ENCODE measurements at regions not wholly inside any gene's neighbourhood (a gene's known extent, or its start where the extent isn't known, plus 50 kb on each side); places are given as distances from the start of the nearest gene placed in this dataset.

DNA sequence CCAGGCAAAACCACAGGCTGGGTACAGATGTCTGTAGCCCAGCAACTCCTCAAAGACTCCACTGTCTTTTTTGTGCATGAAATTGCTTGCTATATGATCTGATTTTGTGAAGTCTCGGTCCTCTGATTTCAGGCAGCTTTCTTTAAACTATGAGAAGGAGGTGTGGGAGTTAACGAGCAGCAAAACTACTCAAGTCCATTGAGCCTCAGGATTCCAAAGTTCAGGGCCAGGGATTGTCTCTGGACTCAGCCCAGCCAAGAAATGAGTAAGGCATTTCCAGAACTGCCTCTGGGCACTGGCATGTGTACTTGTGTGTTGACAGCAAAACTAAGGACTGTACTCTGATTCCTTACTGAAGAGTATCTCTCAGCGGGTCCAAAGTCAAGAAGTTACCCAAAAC is 53.4 kb upstream of the GLIS3 start:
- TF ChIP-seq, protein P1, sequence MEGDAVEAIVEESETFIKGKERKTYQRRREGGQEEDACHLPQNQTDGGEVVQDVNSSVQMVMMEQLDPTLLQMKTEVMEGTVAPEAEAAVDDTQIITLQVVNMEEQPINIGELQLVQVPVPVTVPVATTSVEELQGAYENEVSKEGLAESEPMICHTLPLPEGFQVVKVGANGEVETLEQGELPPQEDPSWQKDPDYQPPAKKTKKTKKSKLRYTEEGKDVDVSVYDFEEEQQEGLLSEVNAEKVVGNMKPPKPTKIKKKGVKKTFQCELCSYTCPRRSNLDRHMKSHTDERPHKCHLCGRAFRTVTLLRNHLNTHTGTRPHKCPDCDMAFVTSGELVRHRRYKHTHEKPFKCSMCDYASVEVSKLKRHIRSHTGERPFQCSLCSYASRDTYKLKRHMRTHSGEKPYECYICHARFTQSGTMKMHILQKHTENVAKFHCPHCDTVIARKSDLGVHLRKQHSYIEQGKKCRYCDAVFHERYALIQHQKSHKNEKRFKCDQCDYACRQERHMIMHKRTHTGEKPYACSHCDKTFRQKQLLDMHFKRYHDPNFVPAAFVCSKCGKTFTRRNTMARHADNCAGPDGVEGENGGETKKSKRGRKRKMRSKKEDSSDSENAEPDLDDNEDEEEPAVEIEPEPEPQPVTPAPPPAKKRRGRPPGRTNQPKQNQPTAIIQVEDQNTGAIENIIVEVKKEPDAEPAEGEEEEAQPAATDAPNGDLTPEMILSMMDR (IDR thresholded peaks at IDR 0.05), result no peak
- TF ChIP-seq POLR2A (IDR thresholded peaks at IDR 0.05), result no peak

All from adrenal gland (tissue), 5 donors.